Stomach (tissue), 4 donors: ENCODE measurements at regions not wholly inside any gene's neighbourhood (a gene's known extent, or its start where the extent isn't known, plus 50 kb on each side); places are given as distances from the start of the nearest gene placed in this dataset.
"Not testable (repeated sequence)": the region's sequence is repeated elsewhere in the genome, so short reads cannot be mapped to it uniquely, and the experiment has no call there.

Source experiments
- CTCF ChIP-seq, 7 experiments: fragments of 450-650 bp in 4 of 7; fragments of 200-600 bp in 3 of 7; sonication (generic) in 3 of 7; IDR thresholded peaks; one replicate each; pipeline ENCODE4 v1.5.1; 2016 to 2019; ENCODE audit warnings: antibody characterized with exemption in 7 of 7, control low read depth in 2 of 7, mild to moderate bottlenecking in 1 of 7
- EP300 ChIP-seq: sonication (generic); formaldehyde crosslinking; IDR thresholded peaks from one replicate; pipeline ENCODE4 v1.6.1; 2017; ENCODE audit warnings: antibody characterized with exemption
- POLR2A ChIP-seq, 4 donors: fragments of 450-650 bp; IDR thresholded peaks; one replicate each; pipeline ENCODE4 v1.6.1; 2016; ENCODE audit warnings: antibody characterized with exemption in 4 of 4, control low read depth in 2 of 4, mild to moderate bottlenecking in 1 of 4, moderate library complexity in 1 of 4
- POLR2AphosphoS5 ChIP-seq, 3 donors: sonication (generic); formaldehyde crosslinking; IDR thresholded peaks; one replicate each; pipeline ENCODE4 v1.6.1; 2016; ENCODE audit warnings: antibody characterized with exemption in 3 of 3

- not testable (repeated sequence) for TF ChIP-seq CTCF (IDR thresholded peaks at IDR 0.05); POLR2AphosphoS5 (IDR thresholded peaks at IDR 0.05); POLR2A (IDR thresholded peaks at IDR 0.05); EP300
These were observed 185.4 kb downstream of the FAM72C start for GRCh38 chr1:143786381-143786780.
